GM19468 (cell line): ENCODE measurements at regions not wholly inside any gene's neighbourhood (a gene's known extent, or its start where the extent isn't known, plus 50 kb on each side); places are given as distances from the start of the nearest gene placed in this dataset.

Experiments
- ATAC-seq: cut with Tn5 transposase; IDR thresholded peaks from one replicate; pipeline ENCODE4 v1.9.1; 2021; ENCODE audit warnings: mild to moderate bottlenecking, moderate library complexity, moderate number of reproducible peaks; ENCODE audit not compliant: unreplicated experiment; ENCODE audit errors: extremely low read depth

DNA sequence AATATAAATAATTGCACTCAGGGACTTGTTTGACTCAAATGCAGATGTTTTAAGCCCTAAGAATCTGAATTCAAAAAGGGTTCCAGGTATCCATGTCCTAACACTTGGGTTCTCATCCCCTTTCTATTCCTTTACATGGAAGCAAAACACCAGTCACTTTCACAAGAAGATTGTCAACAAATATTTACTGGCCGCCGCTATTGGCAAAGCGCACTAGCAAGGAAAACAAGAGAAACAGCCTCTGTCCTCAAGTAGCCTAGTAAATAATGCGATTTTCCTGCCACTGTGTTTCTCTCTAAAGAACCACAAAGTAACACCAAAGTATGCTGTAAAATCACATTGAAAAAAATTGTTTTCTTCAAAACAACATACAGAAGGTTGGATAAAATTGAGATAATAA, 66.7 kb upstream of the EZH2 start:
- ATAC-seq, result no peak

DNA sequence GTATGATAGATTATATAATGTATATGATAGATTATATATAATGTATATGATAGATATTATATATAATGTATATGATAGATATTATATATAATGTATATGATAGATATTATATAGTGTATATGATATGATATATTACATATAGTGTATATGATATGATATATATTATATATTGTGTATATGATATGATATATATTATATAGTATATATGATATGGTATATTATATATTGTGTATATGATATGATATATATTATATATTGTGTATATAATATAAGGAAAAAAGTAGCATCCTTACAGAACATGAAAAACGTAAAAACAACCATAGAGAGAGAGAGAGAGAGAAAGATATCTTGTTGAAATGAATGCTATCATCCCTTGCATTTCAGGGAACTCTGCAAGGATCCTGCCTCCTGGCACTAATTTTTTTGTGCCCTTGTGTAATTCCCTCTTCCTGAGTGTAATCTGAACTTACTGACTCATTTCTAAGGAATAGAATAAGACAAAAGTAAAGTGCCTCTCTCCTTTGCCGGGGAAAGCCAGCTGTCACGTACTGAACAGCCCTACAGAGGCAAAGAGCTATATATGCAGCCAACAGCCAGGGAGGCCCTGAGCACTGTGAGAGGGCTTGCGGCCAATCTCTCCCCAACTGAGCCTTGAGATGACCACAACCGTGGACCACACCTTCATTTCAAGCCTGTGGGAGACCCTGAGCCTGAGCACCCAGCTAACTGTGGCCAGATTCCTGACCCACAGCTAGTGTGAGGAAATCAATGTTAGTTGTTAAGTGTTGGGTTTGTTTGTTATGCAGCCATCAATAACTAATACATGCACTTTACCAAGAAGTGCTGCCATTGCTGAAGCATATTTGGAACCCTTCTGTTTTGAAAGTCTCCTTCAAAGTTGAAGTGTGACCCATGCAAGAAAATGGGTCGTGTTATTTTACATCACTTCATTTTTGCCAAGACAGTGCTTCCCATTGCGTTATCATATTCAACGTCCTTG, 61.1 kb upstream of the EZH2 start:
- ATAC-seq, result no peak

DNA sequence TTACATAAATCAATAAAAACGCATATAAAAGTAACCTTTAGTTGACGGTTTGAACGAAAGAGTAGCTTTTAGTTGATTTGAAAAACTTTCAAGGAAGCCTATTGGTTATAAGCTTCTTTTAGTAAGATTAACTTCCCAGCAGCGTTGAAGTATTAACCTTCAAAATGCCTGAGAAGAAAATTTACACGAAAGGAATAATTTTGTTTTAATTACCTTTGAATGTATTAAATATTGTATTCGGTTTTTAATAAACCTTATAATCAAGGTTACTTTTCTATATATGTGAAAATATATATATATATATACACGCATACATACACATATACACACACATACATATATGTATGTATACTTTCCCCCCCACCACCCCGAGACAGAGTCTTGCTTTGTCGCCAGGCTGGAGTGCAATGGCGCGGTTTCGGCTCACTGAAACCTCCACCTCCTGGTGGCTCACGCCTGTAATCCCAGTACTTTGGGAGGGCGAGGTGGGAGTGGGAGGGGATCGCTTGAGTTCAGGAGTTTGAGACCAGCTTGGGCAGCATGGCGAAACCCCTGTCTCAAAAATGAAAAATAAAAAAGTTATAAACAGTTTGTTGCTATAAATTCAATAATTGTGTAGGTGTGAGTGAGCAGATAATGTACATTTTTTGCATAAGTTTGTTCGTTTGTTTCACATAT, 57.6 kb upstream of the EZH2 start:
- peak; percentile 53 for ATAC-seq

DNA sequence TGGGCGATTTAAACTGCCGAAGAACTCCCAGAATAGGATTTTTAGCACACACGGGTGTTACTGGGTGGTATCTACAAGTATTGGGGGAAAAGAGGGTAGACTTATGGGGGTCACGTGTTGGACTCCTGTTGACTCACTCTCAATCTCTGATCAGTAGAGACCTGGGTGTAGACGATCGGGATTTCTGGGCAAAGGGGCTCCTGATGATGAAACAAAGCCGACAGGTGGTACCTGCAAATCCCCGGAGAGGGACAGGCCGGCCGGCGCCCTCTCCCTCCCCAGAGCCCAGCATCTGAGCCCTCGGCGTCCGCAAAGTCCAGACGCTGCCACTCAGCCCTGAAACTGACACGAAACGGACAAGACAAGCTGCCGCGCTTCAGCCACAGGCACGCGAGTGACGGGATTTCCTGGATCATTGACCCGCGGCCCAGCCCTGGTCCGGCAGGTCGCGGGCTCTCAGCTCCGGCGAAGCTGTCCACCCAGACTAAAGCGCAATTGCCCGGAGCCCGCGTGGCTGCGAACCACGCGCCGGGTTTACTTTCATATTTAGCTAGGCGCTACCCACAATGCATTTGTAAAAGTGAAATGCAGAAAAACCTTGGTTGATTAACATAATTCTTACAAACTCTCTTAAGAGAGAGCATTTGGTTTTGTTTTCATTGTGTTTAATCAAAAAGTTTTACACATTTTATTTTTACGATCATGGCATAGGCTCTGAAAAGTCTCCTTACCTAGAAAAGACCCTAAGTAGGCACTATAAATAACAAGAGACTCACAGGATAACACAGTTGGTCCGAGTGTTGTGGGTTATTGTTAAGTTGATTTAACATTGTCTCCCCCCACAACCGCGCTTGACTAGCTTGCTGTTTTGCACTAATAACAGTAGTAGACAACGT, 56.9 kb upstream of the EZH2 start:
- ATAC-seq, result peak; percentile 32

DNA sequence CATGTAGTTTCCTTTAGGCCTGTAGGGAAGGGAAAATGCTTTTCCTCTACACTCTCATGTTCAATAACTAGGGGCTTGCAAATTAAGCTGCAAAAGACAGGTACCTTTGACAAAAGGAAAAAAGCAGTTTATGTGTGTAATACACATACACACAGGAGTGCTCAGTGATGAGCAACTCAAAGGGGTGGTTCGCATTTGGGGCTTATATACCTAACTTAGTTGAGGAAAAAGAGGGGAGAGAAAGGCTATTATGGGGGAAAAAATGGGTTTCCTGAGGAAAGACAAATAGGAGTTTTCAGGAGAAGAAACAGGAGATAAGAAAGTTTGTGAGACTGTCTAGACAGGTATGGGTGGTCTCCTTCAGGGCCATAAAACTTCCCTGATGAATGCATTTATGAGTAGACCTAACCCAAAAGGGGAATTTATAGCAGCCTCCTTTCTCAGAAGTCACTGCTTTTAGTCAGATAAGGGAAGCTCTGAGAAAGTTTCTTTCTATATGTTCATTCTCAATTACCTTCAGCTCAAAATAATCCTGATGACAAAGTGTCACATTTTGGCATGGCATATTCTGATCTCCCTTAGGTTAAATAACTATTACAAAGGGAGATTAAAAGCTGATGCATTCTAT, 55.2 kb upstream of the EZH2 start:
- no peak for ATAC-seq

DNA sequence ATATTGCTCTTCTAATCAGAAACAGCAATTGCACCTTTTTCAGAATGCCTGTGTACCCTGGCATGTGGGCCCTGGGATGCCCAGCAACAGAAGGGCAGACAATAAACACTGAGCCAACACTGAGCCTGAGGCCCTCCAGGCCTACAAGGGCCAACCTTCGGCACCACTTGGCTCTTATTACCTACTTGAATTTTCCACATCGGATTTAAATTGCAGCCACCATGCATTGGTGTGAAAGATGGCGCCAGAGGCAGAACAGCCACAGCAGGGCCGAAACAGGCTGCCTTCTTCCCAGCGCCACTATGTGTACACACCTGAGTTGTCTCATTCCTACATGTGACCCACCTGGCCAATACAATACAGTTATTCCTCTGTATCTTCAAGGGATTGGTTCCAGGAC, 51.4 kb upstream of the EZH2 start:
- no peak for ATAC-seq
